Fibroblast of skin of left quadriceps (primary cell): ENCODE measurements at regions not wholly inside any gene's neighbourhood (a gene's known extent, or its start where the extent isn't known, plus 50 kb on each side); places are given as distances from the start of the nearest gene placed in this dataset.
"Not testable (repeated sequence)": the region's sequence is repeated elsewhere in the genome, so short reads cannot be mapped to it uniquely, and the experiment has no call there.

Source experiments
- DNase-seq, 2 experiments: peaks; one replicate each; pipeline ENCODE4 v3.0.0-alpha.2; 2013; ENCODE audit warnings: low read depth in 2 of 2

DNA sequence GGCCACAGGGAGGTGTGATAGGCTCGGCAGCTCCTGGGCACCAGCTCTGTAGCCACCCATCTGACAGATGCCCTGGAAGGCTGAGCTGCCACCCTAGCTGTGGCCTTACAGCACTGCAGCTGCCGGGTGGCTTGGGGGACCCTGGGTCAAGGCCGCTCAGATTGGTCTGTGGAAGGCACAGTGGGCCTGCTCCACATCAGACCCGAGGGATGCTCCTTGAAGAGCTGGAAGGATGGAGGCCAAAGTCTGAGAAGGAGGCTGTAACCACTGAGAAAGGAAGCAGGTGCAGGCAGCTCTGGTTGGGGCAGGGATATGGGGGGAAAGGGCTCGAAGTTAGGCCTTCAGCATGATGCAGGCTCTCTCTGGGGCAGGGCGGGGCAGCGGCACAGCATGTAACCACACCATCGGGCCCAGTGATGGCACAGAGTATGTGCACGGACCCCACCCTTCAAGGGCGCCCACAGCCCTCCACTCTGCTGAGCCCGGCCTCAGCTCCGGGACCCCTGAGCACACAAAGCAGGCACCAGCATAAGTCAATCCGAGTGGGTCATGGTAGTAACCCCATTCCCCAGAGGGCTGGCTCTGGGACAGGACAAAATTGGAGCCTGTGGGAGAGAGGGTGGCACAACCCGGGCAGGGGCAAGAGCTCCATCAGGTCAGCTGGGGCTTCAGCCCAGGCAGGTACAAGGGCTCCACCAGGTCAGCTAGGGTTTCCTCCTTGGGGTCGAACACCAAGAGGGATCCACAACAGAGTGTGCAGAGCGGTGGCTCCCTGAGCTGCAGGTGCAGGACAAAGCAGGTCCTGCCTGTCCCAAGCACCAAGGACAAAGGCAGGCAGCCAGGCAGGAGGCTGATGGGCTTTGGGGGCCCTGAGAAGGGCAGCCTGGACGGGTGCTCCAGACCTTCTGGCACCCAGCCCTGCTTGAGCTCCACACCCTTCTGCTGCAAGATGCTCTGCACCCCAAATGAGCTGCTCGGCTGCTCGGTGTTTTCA is 1511.1 kb downstream of the BRD1 start:
- DNase-seq = no peak

DNA sequence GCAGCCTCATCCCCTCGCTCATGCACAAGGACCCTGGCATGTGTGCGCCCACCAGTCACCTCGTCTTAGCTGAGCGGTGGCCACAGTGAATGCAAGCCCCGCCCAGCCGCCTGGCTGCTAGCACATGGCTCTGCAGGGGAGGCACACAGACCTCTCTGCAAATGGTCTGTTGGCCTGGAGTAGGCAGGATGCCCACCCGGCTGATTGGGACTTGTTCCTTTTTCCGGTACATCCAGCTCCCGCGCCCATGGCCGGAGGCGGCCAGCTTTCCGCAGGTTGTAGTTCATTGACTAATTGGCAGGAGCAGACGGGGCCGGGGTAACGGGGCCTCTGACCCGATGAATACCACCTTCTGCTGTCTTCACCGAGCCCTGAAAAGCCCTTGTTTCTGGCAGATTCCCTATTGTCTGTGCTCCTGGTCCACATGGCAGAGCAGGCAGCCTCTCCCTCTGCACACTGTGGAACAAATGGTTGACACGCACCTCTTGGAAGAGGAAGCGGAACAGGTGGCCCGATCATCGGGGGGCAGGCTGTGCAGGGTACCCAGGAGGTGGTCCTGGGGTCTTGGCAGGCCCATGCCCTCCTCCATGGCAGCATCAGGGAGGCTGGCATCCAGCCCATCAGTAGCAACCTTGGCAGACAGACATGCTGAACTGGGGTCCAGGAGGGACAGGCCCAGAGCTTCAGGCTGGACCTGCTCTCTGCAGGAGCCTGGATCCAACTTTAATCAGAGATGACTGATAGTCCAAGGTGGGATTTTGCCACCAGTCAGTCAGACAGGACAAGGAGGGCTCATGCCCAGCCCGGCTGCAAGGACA is 1512.0 kb downstream of the BRD1 start:
- no peak for DNase-seq

DNA sequence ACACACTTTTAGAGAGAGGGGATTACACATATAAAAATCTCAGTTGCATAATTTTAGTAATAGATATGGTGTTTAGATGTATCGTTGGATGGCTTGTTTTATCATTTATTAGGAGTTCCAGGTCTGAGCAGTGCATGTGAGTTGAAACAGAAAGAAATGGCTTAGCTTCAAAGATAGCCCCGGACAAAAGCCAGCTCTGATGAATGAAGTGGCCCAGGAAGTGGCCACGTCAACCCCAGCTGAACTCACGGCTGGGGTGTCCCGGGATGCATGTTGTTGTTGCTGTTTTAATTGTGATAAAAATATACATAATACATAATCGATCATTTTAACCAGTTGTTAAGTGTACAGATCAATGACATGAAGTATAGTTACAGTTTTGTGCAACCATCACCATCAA is 1513.6 kb downstream of the BRD1 start:
- DNase-seq = no peak

DNA sequence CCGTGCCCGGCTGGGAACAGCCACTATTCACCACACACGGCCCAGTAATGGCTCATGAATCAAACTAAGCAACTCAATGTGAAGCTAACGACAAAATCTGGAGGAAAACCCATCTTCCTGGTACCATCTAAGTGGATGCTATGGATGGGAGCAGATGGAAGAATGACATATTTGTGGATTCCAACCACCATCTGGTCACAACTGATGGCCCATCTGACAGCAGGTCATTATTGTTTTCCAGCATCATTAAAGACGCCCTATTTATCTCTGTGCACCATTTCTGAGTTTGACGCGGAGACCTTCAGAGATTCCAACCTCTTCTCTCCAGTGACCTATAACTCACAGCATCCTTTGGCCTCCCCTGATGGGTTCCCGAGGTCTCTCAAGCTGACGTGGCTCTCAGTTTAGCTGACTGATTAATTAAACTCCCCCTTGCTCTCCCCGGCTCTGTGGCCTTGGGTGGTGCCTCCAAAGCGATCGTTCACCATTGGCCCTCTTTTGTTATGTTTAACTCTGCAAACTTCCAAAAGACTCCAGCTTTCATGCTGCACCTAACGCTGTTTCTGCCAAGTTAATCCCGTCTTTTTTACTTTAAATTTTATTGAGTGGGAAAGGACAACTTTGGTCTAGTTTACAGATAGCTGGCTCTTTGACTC is 1514.4 kb downstream of the BRD1 start:
- DNase-seq = no peak

DNA sequence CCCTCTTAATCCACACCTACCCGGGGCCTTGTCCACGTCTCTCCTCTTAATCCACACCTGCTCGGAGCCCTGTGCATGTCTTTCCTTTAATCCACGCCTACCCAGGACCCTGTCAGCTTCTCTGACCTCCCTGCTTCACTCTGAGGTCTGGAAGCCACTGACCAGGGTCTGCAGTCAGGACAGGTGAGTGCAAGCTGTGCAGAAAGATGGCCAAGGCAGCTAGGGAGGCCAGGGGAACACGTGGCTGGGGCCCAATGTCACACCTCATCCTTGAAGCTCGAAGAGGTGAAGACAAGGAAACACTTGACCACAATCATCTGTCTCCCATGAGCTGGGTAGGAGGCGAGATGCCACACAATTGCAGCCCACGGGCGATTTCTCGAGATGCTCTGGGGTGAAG is 1516.9 kb downstream of the BRD1 start:
- no peak for DNase-seq

DNA sequence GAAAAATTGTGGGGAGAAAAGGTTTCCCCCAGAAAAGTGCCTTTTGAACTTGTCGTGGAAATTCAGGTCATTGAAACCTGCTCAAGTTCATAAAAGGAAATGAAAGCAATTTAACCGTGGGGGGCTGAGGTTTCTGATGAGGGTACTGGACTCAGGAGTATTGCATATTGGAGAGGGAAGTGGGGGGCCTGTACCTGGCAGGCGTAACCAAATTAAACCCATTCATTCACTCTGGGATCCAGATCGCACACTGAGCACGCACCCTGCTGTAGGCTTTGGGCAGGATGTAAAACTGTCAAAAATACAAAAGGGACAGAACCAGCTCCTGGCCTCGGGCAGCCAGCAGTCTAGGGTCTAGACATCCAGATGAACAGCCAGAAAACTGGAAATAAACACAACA is 1517.4 kb downstream of the BRD1 start:
- DNase-seq = no peak

DNA sequence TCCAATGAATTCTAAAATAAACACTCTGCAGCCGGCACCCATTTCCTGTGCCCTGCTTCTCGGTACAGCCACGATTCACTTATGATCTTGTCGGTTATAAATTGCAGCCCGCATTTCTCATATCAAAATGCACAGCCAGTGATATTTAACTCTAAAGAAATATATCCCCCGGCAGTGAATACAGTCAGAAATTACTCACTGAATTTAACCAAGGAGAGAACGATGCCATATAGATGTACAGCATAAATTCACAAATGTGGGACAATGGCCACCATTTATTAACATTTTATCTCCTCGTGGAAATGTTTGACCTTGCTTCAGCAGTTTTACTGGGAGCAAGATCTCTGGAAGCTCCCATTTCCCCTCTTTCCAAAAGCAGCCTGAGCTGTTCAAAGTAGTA is 1517.8 kb downstream of the BRD1 start:
- no peak for DNase-seq

DNA sequence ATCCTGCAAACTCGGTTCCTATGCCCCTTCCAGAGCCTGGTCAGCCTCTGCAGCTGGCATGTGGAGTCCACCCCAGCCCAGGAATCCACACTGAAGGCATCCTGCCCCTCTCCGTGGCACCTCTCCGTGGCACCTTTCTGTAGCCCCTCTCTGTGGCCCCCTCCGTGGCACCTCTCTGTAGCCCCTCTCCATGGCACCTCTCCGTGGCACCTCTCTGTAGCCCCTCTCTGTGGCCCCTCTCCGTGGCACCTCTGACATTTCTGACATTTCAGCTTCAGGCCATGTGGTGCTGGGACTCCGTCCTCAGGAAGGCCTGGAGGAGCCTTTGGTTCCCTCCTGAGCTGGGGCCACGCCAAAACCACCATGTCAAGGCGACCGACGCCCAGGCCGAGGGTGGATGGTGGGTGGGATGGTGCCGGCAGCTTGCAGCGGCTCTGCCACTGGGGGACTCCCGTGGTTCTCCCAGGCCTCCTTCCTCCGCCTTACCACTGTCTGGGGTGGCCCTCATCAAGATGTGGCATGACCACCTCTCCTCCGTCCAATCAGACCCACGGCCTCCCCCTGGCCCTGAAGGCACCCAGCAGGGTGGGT is 1518.5 kb downstream of the BRD1 start:
- no peak for DNase-seq

DNA sequence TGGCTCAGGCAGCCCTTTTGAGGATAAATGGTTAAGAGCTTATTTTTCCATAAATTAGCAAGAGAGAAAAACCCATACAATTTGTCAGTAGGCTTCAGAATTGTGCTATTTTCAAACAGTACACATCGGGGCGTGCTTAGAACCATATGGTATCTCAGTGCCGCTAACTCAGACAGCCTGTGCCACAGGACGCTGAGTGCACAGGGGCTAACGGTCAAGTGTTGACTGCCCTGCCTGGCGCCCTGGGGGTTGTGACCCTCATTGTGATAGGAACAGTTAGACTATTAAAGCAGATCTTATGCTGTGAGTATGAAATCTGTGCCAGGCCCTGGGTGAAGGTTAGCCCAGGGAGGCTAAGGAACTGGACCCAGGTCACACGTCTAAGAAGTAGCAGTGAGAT is 1519.7 kb downstream of the BRD1 start:
- no peak for DNase-seq

DNA sequence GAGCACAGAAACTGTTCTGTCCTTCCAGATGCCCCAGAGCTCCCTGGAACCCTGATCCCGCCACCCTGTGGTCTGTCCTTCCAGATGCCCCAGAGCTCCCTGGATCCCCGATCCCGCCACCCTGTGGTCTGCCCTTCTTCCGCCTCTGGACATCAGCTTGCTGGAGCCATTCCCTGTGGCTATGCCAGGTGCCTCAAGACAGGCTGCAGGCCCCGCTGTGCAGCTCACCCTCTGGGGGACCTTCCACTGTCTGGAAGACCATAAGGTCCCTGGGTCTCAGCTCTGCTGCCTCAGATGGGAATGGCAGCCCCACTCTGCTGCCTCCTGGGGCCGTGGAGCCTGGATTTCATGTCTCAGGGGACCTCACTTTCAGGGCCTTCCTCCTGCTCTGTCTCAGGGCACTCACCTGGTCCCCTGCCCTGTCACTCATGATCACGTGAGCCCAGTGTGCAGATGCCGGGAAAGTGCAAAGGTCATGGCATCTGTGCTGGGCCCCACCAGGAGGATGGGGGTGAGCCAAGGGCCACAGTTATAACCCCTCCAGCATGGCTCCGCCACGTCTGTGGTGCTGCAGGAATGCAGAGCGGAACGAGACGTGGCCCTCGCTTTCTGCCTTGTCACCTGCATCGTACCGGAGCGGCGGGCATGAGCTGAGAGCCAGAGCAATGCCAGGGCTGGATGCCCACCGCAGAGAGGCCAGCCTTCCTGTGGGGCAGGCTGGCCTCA is 1520.7 kb downstream of the BRD1 start:
- DNase-seq = no peak

DNA sequence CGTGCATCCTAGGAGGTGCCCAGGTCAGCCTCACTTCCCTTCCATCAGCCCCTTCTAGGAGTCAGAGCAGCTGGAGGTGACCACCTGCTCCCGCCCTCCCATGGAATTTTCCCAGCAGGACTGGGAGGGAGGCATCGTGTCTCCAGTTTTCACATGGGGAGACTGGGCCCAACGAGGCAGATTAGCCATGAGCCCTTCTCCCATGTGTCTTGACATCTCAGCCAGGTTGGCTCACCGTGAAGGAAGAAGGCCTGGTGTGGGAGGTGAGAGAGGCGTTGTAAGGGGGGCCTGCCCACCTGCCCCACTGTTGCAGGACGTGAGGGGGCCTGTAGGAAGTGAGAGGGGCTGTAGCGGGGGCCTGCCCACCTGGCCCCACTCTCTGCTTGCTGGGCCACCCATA is 1521.4 kb downstream of the BRD1 start:
- no peak for DNase-seq

DNA sequence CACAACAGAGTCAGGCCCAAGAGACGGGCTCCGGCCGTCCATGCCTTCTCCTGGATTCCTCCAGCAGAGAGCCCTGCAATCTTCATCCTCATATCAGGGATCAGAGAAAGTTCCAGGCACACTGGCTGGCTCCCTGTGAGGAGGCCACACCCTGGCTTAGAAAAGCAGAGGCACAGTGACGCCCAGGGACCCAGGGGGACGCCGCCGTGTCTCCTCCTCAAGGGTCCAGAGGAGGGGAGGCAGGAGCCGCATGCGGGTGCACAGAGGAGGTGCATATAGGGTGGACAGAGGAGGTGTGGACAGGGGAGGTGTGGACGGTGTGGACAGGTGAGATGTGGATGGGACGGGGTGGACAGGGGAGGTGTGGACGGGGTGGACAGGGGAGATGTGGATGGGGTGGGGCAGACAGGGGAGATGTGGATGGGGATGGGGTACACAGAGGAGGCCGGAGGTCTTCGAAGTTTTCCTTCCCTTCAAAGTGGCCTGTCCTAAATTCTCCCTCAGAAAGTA is 1521.9 kb downstream of the BRD1 start:
- no peak for DNase-seq

DNA sequence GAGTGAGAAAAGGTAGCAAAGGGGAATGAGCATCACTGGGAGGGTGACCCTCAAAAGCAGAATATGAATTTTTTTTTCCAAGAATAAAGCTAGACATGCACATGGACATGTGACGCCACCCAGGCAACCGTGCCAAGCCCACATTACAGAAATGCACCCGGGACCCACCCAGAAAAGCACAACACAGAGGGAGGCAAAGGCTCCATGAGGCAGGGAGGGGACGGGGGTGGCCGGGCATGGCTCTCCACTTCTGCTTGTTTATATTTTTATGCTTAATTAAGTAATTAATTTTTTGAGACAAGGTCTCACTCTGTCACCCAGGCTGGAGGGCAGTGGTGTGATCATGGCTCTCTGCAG is 1524.3 kb downstream of the BRD1 start:
- DNase-seq = no peak

DNA sequence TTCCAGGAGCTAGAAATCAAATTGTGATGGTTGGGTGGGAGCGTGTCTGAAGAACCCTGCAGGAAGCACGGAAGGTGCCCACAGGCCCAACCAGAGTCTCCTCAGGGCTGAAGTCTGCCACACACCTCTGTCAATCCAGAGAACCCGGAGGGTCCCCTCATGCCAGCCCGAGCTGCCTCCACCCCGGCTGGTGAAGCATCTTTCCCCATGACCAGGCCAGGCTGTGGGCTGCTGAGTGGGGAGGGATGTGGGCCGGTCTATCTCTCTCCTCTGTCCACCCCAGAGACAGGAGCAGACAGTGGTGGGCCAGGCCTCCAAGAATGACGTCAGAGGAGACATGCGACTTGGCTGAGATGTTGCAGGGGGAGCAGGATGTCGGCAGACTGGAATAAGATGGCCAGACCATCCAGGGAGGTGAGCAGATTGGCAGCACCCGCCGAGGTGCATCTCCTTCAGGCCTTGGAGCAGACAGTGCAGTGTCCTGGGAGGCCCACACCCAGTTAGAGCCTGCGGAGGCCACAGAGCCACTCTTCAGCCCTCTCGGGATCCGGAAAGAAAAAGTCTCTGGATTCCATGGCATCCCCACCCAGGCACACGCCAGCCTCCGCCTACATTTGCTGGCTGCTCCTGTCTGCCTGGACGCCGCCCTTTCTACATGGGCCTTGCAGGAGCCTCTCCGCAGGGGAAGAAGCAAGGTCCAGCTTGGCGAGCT is 1524.9 kb downstream of the BRD1 start:
- DNase-seq = no peak

DNA sequence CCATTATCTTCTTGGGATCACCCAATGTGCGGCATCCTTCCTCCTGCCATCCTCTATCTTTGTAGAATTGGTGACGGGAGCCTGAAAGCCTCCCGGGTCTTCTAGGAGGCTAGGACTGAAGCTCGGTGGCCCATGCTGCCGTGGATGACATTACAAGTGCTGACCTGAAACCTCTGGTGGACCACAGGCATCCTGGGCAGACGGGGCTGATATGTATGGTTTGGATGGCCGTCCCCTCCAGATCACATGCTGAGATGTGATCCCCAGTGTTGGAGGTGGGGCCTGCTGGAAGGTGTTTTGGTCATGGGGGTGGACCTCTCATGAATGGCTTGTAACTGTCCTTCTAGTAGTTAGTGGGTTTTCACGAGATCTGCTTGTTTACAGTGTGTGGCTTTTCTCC is 1525.8 kb downstream of the BRD1 start:
- no peak for DNase-seq

DNA sequence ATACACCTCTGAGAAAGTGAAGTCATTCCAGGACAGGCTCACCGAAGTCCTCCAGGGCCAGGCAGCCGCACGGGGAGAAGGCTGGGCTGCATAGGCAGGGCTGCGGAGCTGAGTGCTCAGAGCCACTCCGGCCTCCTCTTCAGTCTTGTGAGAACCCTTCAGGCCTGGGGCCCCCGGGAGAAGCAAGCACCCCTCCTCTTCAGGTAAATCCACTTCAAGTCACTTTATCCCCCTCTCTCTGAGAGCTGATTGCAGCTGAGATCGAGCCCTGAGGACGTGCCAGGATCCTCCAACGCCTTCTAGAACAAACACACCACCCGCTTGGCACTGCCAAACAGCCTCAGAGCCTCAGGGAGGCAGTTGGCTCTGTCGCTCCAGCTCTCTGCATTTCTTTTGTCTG is 1526.3 kb downstream of the BRD1 start:
- no peak for DNase-seq

DNA sequence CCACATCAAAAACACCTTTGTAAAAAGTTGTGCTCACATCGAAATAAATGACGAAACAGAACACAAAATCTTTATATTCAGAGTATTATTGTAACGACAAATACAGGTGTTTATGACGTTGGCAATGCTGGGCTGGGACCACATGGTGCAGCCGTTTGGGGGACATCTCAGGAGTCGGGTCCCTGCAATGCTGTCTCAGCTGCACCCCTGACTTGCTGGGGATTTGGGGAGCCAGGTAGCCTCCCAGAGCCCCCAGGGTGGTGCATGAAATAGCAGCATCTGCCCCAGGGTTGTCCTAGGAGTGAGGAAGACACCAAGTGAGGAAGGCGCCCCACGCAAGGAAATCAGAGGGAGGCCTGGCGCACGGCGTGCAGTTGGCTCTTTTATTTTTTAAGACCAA is 1526.8 kb downstream of the BRD1 start:
- DNase-seq = no peak

DNA sequence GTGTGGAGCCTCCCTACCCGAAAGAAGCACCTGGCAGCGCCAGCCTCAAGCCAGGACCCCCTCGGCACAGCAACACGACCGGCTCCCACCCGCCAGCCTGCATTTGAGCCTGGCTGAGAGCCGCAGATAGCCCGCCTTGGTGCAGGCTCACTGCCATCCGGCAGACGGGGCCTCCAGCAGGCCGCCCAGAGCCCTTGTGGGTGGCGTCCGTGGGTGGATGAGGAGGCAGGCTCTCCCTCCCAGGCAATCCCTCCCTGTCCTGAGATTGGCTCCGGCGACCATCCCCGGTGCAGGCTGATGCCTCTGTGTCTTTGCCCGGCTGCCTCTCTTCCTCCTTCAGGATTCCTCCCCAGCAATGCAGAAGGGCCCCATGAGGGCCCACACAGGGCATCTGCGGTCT is 1527.9 kb downstream of the BRD1 start:
- DNase-seq = no peak

DNA sequence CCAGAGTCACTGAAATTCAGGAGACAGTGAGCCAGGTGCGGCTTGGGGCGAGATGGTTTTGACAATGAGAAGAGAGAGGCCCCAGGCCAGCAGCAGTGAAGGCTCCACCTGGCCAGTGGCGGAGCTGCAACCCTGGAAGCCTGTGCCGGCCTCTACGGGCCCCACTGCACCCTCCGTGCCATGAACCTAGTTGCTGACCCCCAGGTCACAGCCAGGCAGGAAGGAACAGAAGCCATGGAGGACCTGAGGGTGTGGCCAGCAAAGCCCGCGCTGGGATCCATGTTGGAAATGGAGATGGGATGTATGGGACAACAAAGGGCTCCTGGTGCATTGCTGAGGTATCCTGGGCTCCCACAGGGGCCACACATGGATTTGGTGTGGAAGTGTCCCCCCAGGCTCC is 1528.5 kb downstream of the BRD1 start:
- DNase-seq = no peak

DNA sequence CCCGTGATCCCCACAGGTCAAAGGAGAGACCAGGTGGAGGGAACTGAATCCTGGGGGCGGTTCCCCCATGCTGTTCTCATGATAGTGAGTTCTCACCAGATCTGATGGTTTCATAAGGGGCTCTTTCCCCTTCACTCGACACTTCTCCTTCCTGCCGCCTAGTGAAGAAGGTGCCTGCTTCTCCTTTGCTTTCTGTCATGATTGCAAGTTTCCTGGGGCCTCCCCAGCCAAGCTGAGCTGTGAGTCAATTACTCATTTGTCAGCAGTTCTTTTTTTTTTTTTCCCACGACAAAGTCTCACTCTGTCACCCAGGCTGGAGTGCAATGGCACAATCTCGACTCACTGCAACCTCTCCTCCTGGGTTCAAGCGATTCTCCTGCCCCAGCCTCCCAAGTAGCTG is 1530.4 kb downstream of the BRD1 start:
- DNase-seq = no peak

DNA sequence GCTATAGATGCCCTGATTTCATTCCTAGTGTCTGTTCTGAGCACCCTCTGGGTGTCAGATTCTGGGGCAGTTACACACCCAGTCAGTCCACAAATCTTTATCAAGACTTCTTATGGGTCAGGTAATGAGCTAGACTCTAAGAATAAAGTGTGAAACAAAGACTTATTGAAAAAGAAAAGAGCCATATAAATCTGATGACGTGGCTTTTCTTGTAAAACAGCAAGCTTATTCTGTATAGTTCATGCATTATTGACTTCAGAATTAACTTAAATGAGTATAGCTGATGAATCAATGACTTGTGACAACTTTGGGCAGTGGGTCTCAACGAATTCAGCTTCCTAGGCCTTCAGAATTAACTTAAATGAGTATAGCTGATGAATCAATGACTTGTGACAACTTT is 1527.5 kb downstream of the TBC1D22A start:
- DNase-seq = not testable (repeated sequence)
